Upper lobe of left lung (tissue), 6 donors: ENCODE measurements at regions not wholly inside any gene's neighbourhood (a gene's known extent, or its start where the extent isn't known, plus 50 kb on each side); places are given as distances from the start of the nearest gene placed in this dataset.
"Not testable (repeated sequence)": the region's sequence is repeated elsewhere in the genome, so short reads cannot be mapped to it uniquely, and the experiment has no call there.

Experiments
- ATAC-seq, 2 donors: fragments of 200-7000 bp; cut with Tn5 transposase; one replicate each; pipeline ENCODE4 v1.9.1; 2022; ENCODE audit warnings: mild to moderate bottlenecking in 2 of 2, moderate library complexity in 2 of 2; ENCODE audit not compliant: low FRiP score in 2 of 2
- DNase-seq, 2 donors: peaks; one replicate each; pipeline ENCODE4 v3.0.0-alpha.2; 2019 to 2020
- H3K27ac ChIP-seq, 4 donors: fragments of 200-600 bp; sonication (generic); one replicate each; pipeline ENCODE4 v1.5.1; 2016 to 2019
- H3K27me3 ChIP-seq, 4 donors: fragments of 200-600 bp; sonication (generic); one replicate each; pipeline ENCODE4 v1.5.1; 2017 to 2019
- H3K36me3 ChIP-seq, 4 donors: fragments of 200-600 bp; sonication (generic); one replicate each; pipeline ENCODE4 v1.5.1; 2016 to 2019
- H3K4me1 ChIP-seq, 4 donors: fragments of 200-600 bp; sonication (generic); one replicate each; pipeline ENCODE4 v1.5.1; 2018 to 2019
- H3K4me3 ChIP-seq, 4 donors: fragments of 200-600 bp; sonication (generic); one replicate each; pipeline ENCODE4 v1.5.1; 2017 to 2019; ENCODE audit warnings: mild to moderate bottlenecking in 2 of 4, moderate library complexity in 1 of 4
- H3K9me3 ChIP-seq, 4 donors: fragments of 200-600 bp; sonication (generic); one replicate each; pipeline ENCODE4 v1.5.1; 2018 to 2019
- CTCF ChIP-seq, 6 experiments: fragments of 450-650 bp in 4 of 6; fragments of 200-600 bp in 2 of 6; sonication (generic) in 2 of 6; IDR thresholded peaks; one replicate each; pipeline ENCODE4 v1.5.1; 2016 to 2019; ENCODE audit warnings: antibody characterized with exemption in 6 of 6
- EP300 ChIP-seq, 4 donors: sonication (generic); formaldehyde crosslinking; IDR thresholded peaks; one replicate each; pipeline ENCODE4 v1.5.1; 2017; ENCODE audit warnings: antibody characterized with exemption in 4 of 4, control low read depth in 2 of 4
- POLR2A ChIP-seq, 4 donors: fragments of 450-650 bp; IDR thresholded peaks; one replicate each; pipeline ENCODE4 v1.5.1; 2016 to 2017; ENCODE audit warnings: antibody characterized with exemption in 4 of 4, mild to moderate bottlenecking in 2 of 4
- POLR2AphosphoS5 ChIP-seq, 2 donors: sonication (generic); formaldehyde crosslinking; IDR thresholded peaks; one replicate each; pipeline ENCODE4 v1.5.1; 2017; ENCODE audit warnings: antibody characterized with exemption in 2 of 2
- WGBS, 2 donors: methylation state at CpG; one replicate each; pipeline ENCODE4 v1.1.5; 2017 to 2018; 5-methylcytosine and 5-hydroxymethylcytosine counted together
- donor health status: DM: no; HTN: no; CAD: no; lungs with moderate emphysema.
- donor health status: DM: no; HTN: yes; CAD: no; lungs with severe emphysema.

- DNase-seq (no peak), ATAC-seq (no peak)
- Histone ChIP-seq H3K4me3 (no peak overlapping the region), H3K9me3 (no peaks in the 10 kb centered on the region), H3K27me3 (no peaks in the 10 kb centered on the region), H3K27ac (no peak overlapping the region), H3K36me3 (no peaks in the 10 kb centered on the region), H3K4me1 (peaks cover 2 to 17% (median 9%) of the 10 kb centered on the region in 4 donors)
- 50 to 69% methylated on average over 5 of the region's 5 CpGs for WGBS, 2 donors
- TF ChIP-seq CTCF (IDR thresholded peaks at IDR 0.05), result no peak
Measured at GRCh38 chr3:177464392-177465256, 267.3 kb upstream of the TBL1XR1 start.

GRCh38 chr3:177465257-177465642 lies 268.0 kb upstream of the TBL1XR1 start:
- Histone ChIP-seq H3K36me3 (no peaks in the 10 kb centered on the region), H3K4me1 (peaks cover 2 to 17% (median 7%) of the 10 kb centered on the region in 4 donors), H3K4me3 (no peak overlapping the region), H3K9me3 (no peaks in the 10 kb centered on the region), H3K27me3 (no peaks in the 10 kb centered on the region), H3K27ac (no peak overlapping the region)
- ATAC-seq (peak in 1 of 2 donors; percentile 25), DNase-seq (no peak)
- TF ChIP-seq EP300 (IDR thresholded peaks at IDR 0.05) (no peak), CTCF (IDR thresholded peaks at IDR 0.05) (no peak), POLR2AphosphoS5 (IDR thresholded peaks at IDR 0.05) (no peak), POLR2A (IDR thresholded peaks at IDR 0.05) (no peak)
- 63 to 77% methylated on average over 4 of the region's 4 CpGs for WGBS, 2 donors

GRCh38 chr3:177466074-177466473 lies 268.8 kb upstream of the TBL1XR1 start:
- ATAC-seq, result no peak
- no peak for DNase-seq
- Histone ChIP-seq H3K27me3 (no peaks in the 10 kb centered on the region), H3K27ac (no peak overlapping the region), H3K4me3 (no peak overlapping the region), H3K36me3 (no peaks in the 10 kb centered on the region), H3K4me1 (peaks cover 2 to 14% (median 7%) of the 10 kb centered on the region in 4 donors), H3K9me3 (no peaks in the 10 kb centered on the region)
- WGBS, 2 donors, result 85 to 86% methylated on average over 4 of the region's 4 CpGs
- TF ChIP-seq CTCF (IDR thresholded peaks at IDR 0.05) (no peak), EP300 (IDR thresholded peaks at IDR 0.05) (no peak), POLR2A (IDR thresholded peaks at IDR 0.05) (no peak), POLR2AphosphoS5 (IDR thresholded peaks at IDR 0.05) (no peak)

- H3K4me1 ChIP-seq, result peaks cover 2 to 12% (median 7%) of the 10 kb centered on the region in 4 donors
- not testable (repeated sequence) for H3K9me3 ChIP-seq, H3K27me3 ChIP-seq, H3K27ac ChIP-seq, DNase-seq, H3K36me3 ChIP-seq, ATAC-seq, H3K4me3 ChIP-seq
- 96 to 99% methylated on average over 5 of the region's 5 CpGs for whole genome bisulfite sequencing, 2 donors
Measured at GRCh38 chr3:177466622-177467021, 269.3 kb upstream of the TBL1XR1 start.

- DNase-seq (no peak), ATAC-seq (no peak)
- H3K36me3 ChIP-seq, result no peaks in the 10 kb centered on the region
- 95 to 98% methylated on average over 5 of the region's 5 CpGs for WGBS, 2 donors
- no peaks in the 10 kb centered on the region for H3K27me3 ChIP-seq
- H3K4me3 ChIP-seq, result no peak overlapping the region
- H3K27ac ChIP-seq, result no peak overlapping the region
- no peaks in the 10 kb centered on the region for H3K9me3 ChIP-seq
- H3K4me1 ChIP-seq, result peaks cover 2 to 12% (median 7%) of the 10 kb centered on the region in 4 donors
- TF ChIP-seq CTCF (IDR thresholded peaks at IDR 0.05), result no peak
- TF ChIP-seq POLR2A (IDR thresholded peaks at IDR 0.05), result no peak
- TF ChIP-seq EP300 (IDR thresholded peaks at IDR 0.05), result no peak
- TF ChIP-seq POLR2AphosphoS5 (IDR thresholded peaks at IDR 0.05), result no peak
Measured at GRCh38 chr3:177467247-177467985, 270.1 kb upstream of the TBL1XR1 start.
